H9 (cell line): ENCODE measurements at regions not wholly inside any gene's neighbourhood (a gene's known extent, or its start where the extent isn't known, plus 50 kb on each side); places are given as distances from the start of the nearest gene placed in this dataset.

Source experiments
- DNase-seq: peaks from one replicate; pipeline ENCODE4 v3.0.0-alpha.2; 2017
- H2AFZ ChIP-seq: one replicate; pipeline ENCODE4 v1.6.1; 2013; ENCODE audit warnings: mild to moderate bottlenecking, low read length, control low read depth, moderate library complexity
- H2AK5ac ChIP-seq: 2 replicates; pipeline ENCODE4 v1.6.1; 2013; ENCODE audit warnings: low read length, control low read depth, mixed read lengths; ENCODE audit not compliant: insufficient read length
- H2BK120ac ChIP-seq: one replicate; pipeline ENCODE4 v1.6.1; 2013; ENCODE audit warnings: low read depth, mild to moderate bottlenecking, low read length, control low read depth, inconsistent platforms; ENCODE audit not compliant: poor library complexity, severe bottlenecking
- H2BK12ac ChIP-seq: 2 replicates; pipeline ENCODE4 v1.6.1; 2013; ENCODE audit warnings: low read length, control low read depth, mixed read lengths, low read depth; ENCODE audit not compliant: insufficient read length
- H2BK15ac ChIP-seq: 2 replicates; pipeline ENCODE4 v1.6.1; 2013; ENCODE audit warnings: low read depth, low read length, control low read depth
- H2BK20ac ChIP-seq: one replicate; pipeline ENCODE4 v1.6.1; 2013; ENCODE audit warnings: low read depth, mild to moderate bottlenecking, low read length, control low read depth, inconsistent platforms; ENCODE audit not compliant: poor library complexity, severe bottlenecking
- H2BK5ac ChIP-seq: 2 replicates; pipeline ENCODE4 v1.6.1; 2013; ENCODE audit warnings: low read length, control low read depth, mixed read lengths; ENCODE audit not compliant: insufficient read length
- H3K14ac ChIP-seq: 2 replicates; pipeline ENCODE4 v1.6.1; 2013; ENCODE audit warnings: low read length, control low read depth; ENCODE audit not compliant: insufficient read depth
- H3K18ac ChIP-seq: 2 replicates; pipeline ENCODE4 v1.6.1; 2013; ENCODE audit warnings: low read depth, mild to moderate bottlenecking, mixed read lengths, low read length, control low read depth; ENCODE audit not compliant: insufficient read length
- H3K23ac ChIP-seq: 2 replicates; pipeline ENCODE4 v1.6.1; 2013; ENCODE audit warnings: low read length, control low read depth, mixed read lengths, low read depth; ENCODE audit not compliant: insufficient read length
- H3K23me2 ChIP-seq: 2 replicates; pipeline ENCODE4 v1.6.1; 2013; ENCODE audit warnings: low read depth, mild to moderate bottlenecking, mixed read lengths, low read length, control low read depth; ENCODE audit not compliant: insufficient read length, poor library complexity, severe bottlenecking
- H3K27ac ChIP-seq: 2 replicates; pipeline ENCODE4 v1.5.1; 2013; ENCODE audit warnings: low read length, control low read depth, mixed read lengths, low read depth; ENCODE audit not compliant: insufficient read length
- H3K27me3 ChIP-seq: 2 replicates; pipeline ENCODE4 v1.6.1; 2013; ENCODE audit warnings: low read length, control low read depth, inconsistent platforms; ENCODE audit not compliant: insufficient read depth
- H3K4ac ChIP-seq: 2 replicates; pipeline ENCODE4 v1.6.1; 2013; ENCODE audit warnings: low read depth, mild to moderate bottlenecking, control low read depth, inconsistent platforms, low read length, moderate library complexity
- H3K4me1 ChIP-seq: 2 replicates; pipeline ENCODE4 v1.6.1; 2013; ENCODE audit warnings: low read length, control low read depth, inconsistent platforms; ENCODE audit not compliant: insufficient read depth
- H3K4me2 ChIP-seq: 2 replicates; pipeline ENCODE4 v1.6.1; 2013; ENCODE audit warnings: low read length, control low read depth, mixed read lengths; ENCODE audit not compliant: insufficient read length, insufficient read depth
- H3K56ac ChIP-seq: 2 replicates; pipeline ENCODE4 v1.6.1; 2013; ENCODE audit warnings: low read depth, mild to moderate bottlenecking, mixed read lengths, low read length, control low read depth; ENCODE audit not compliant: insufficient read length
- H3K79me1 ChIP-seq: 2 replicates; pipeline ENCODE4 v1.6.1; 2013; ENCODE audit warnings: low read depth, mild to moderate bottlenecking, moderate library complexity, low read length, control low read depth, inconsistent platforms; ENCODE audit not compliant: insufficient read depth, poor library complexity, severe bottlenecking
- H3K79me2 ChIP-seq: 2 replicates; pipeline ENCODE4 v1.6.1; 2013; ENCODE audit warnings: low read length, control low read depth, inconsistent platforms; ENCODE audit not compliant: insufficient read depth
- H3K9ac ChIP-seq: 2 replicates; pipeline ENCODE4 v1.6.1; 2013; ENCODE audit warnings: low read length, control low read depth, mixed read lengths; ENCODE audit not compliant: insufficient read length; ENCODE audit errors: extremely low read depth
- H3K9me3 ChIP-seq: one replicate; pipeline ENCODE4 v1.6.1; 2013; ENCODE audit warnings: low read depth, low read length, inconsistent platforms; ENCODE audit not compliant: control insufficient read depth
- H3T11ph ChIP-seq: one replicate; pipeline ENCODE4 v1.6.1; 2013; ENCODE audit warnings: mild to moderate bottlenecking, low read length, control low read depth, inconsistent platforms
- H4K20me1 ChIP-seq: one replicate; pipeline ENCODE4 v1.6.1; 2013; ENCODE audit not compliant: control insufficient read depth, insufficient read length, insufficient read depth
- H4K5ac ChIP-seq: 2 replicates; pipeline ENCODE4 v1.6.1; 2013; ENCODE audit warnings: low read depth, mild to moderate bottlenecking, mixed read lengths, low read length, control low read depth; ENCODE audit not compliant: insufficient read length
- H4K8ac ChIP-seq: replicated peaks from 2 replicates; pipeline ENCODE4 v1.6.1; 2013; ENCODE audit warnings: low read length, control low read depth, mixed read lengths, low read depth; ENCODE audit not compliant: insufficient read length
- H4K91ac ChIP-seq: 2 replicates; pipeline ENCODE4 v1.6.1; 2013; ENCODE audit warnings: low read depth, mild to moderate bottlenecking, moderate library complexity, mixed read lengths, low read length, control low read depth; ENCODE audit not compliant: insufficient read length
- H3K27ac Mint-ChIP-seq, 3 experiments: 2 replicates in 2 of 3; 3 replicates in 1 of 3; pipeline ENCODE4 v1.8.0; 2020 to 2021; ENCODE audit warnings: mixed read lengths in 3 of 3, mild to moderate bottlenecking in 1 of 3, moderate library complexity in 1 of 3
- H3K27me3 Mint-ChIP-seq: 2 replicates; pipeline ENCODE4 v1.8.0; 2021; ENCODE audit warnings: low read depth, mild to moderate bottlenecking, moderate library complexity, mixed read lengths
- H3K36me3 Mint-ChIP-seq, 3 experiments: 2 replicates in 2 of 3; 3 replicates in 1 of 3; pipeline ENCODE4 v1.8.0; 2020 to 2021; ENCODE audit warnings: low read depth in 3 of 3, mixed read lengths in 3 of 3; ENCODE audit not compliant: insufficient read depth in 1 of 3
- H3K4me1 Mint-ChIP-seq, 2 experiments: 2 replicates each; pipeline ENCODE4 v1.8.0; 2020; ENCODE audit warnings: mixed read lengths in 2 of 2
- H3K4me3 Mint-ChIP-seq, 2 experiments: 2 replicates in 1 of 2; 3 replicates in 1 of 2; pipeline ENCODE4 v1.8.0; 2020 to 2021; ENCODE audit warnings: mild to moderate bottlenecking in 2 of 2, mixed read lengths in 2 of 2, moderate library complexity in 1 of 2
- H3K9me3 Mint-ChIP-seq, 2 experiments: 2 replicates in 1 of 2; 3 replicates in 1 of 2; pipeline ENCODE4 v1.8.0; 2020; ENCODE audit warnings: mild to moderate bottlenecking in 2 of 2, mixed read lengths in 2 of 2, moderate library complexity in 1 of 2
- WGBS: extraction: QIAGEN DNeasy Blood & Tissue Kit; methylation state at CpG from one replicate; pipeline ENCODE4 v1.1.7; 2013; ENCODE audit warnings: missing lambda C conversion rate, low lambda C conversion rate, mixed read lengths; ENCODE audit not compliant: insufficient read length; ENCODE audit errors: extremely low coverage; 5-methylcytosine and 5-hydroxymethylcytosine counted together
- TF ChIP-seq, protein P1 (sequence below): fragments of 200-600 bp; sonication (generic); conservative IDR thresholded peaks from 3 replicates; pipeline ENCODE4 v1.8.0; 2021; ENCODE audit warnings: antibody characterized with exemption, mild to moderate bottlenecking

DNA sequence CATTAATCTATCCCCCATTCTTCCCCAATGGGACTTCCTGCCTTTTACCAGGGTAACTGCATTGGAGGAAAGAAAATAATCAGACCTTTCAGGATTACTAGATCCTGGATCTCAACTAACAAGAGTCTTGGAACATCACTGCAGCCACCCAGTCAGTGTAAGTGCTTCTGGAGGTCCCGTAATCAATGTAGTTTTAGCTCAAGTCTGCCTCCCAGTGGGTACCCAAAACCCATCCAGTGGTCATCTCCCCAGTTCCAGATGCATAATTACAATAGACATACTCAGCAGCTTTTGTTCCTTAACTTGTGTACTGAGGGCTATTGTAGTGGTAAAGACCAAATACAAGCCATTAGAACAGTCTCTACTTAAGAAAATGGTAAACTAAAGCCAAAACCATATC, 319.1 kb downstream of the GPATCH2 start:
- H3K27ac ChIP-seq: no peak overlapping the region
- H2AFZ ChIP-seq: no peak overlapping the region
- Mint-ChIP-seq H3K27ac (no peak overlapping the region), H3K9me3 (peaks cover 3 to 6% of the 10 kb centered on the region in 2 experiments; a peak in 4 of 5 replicates), H3K4me1 (peaks cover 6 to 10% of the 10 kb centered on the region in 2 experiments), H3K4me3 (no peak overlapping the region), H3K36me3 (peaks cover 0 to 5% (median 2%) of the 10 kb centered on the region in 3 experiments; a peak in 3 of 7 replicates), H3K27me3 (no peaks in the 10 kb centered on the region)
- no peaks in the 10 kb centered on the region for H3K79me2 ChIP-seq
- no peak overlapping the region for H3K18ac ChIP-seq
- H2BK120ac ChIP-seq: no peak overlapping the region
- H4K20me1 ChIP-seq: no peaks in the 10 kb centered on the region
- H2BK12ac ChIP-seq: no peak overlapping the region
- H3K14ac ChIP-seq: no peak overlapping the region
- no peak overlapping the region for H3T11ph ChIP-seq
- no peak overlapping the region for H2BK5ac ChIP-seq
- no peaks in the 10 kb centered on the region for H3K79me1 ChIP-seq
- DNase-seq: peak; percentile 38
- no peaks in the 10 kb centered on the region for H3K9me3 ChIP-seq
- H3K23me2 ChIP-seq: no peaks in the 10 kb centered on the region
- no peaks in the 10 kb centered on the region for H3K27me3 ChIP-seq
- H3K56ac ChIP-seq: no peak overlapping the region
- H4K5ac ChIP-seq: no peak overlapping the region
- no peak overlapping the region for H2BK20ac ChIP-seq
- H3K9ac ChIP-seq: no peak overlapping the region
- H4K8ac ChIP-seq: no peak overlapping the region
- no peak overlapping the region for H2AK5ac ChIP-seq
- H3K4ac ChIP-seq: no peak overlapping the region
- H3K4me1 ChIP-seq: no peaks in the 10 kb centered on the region; the same call in 1 of the 2 replicates
- WGBS: no CpG with 5 or more reads among the region's 1 CpG
- TF ChIP-seq, protein P1, sequence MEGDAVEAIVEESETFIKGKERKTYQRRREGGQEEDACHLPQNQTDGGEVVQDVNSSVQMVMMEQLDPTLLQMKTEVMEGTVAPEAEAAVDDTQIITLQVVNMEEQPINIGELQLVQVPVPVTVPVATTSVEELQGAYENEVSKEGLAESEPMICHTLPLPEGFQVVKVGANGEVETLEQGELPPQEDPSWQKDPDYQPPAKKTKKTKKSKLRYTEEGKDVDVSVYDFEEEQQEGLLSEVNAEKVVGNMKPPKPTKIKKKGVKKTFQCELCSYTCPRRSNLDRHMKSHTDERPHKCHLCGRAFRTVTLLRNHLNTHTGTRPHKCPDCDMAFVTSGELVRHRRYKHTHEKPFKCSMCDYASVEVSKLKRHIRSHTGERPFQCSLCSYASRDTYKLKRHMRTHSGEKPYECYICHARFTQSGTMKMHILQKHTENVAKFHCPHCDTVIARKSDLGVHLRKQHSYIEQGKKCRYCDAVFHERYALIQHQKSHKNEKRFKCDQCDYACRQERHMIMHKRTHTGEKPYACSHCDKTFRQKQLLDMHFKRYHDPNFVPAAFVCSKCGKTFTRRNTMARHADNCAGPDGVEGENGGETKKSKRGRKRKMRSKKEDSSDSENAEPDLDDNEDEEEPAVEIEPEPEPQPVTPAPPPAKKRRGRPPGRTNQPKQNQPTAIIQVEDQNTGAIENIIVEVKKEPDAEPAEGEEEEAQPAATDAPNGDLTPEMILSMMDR: peak; percentile 70
- H3K4me2 ChIP-seq: no peak overlapping the region
- H2BK15ac ChIP-seq: no peak overlapping the region
- H3K23ac ChIP-seq: no peak overlapping the region
- no peak overlapping the region for H4K91ac ChIP-seq
